ENCODE measurements at regions not wholly inside any gene's neighbourhood (a gene's known extent, or its start where the extent isn't known, plus 50 kb on each side); places are given as distances from the start of the nearest gene placed in this dataset.

DNA sequence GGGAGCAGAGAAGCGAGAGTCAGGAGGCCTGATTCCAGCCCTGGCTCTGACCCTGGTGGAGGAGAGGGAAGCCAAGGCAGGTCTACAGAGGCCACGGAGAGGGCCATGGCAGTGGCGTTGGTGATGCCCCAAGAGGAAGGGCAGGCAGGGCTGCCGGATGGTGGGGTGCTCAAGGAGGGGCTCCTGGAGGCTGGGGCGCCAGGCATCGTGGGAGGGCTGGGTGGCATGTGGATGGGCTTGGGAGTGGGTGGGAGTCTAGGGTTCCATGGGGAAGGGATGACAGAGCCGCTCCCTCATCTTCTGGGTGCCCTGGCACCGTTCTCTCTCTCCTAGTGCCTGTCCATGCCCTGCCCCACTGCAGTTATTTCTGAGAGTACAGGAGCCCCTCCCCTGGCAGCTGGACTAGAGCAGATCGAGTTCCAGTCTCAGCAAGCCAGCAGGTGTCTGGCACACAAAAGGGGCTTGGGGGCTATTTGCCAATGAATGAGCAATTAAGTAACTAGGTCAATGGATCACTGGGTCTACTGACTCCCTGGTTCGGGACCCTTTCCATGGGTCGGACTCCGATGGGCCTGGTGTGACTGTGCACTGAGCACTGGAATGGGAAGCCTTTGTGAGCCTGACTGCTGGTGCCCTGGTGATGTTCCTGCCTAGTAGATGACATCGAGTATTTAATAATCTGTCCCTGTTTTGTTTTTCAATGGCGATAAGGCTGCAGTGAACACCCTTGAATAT lies 570.0 kb downstream of the TBC1D22A start:
- Histone ChIP-seq H3K27me3 (peaks cover 0 to 39% (median 0%) of the 10 kb centered on the region in 3 donors), H3K9me3 (peaks cover 0 to 15% (median 0%) of the 10 kb centered on the region in 4 donors), H3K27ac (no peak overlapping the region), H3K4me3 (no peak overlapping the region), H3K4me1 (no peaks in the 10 kb centered on the region), H3K36me3 (no peaks in the 10 kb centered on the region)
- 86 to 90% (median 88%) methylated on average over 13 to 14 of the region's 14 CpGs for WGBS, 5 donors
- no peak for DNase-seq
- intact Hi-C loops (cut with DNase I; ENCODE audit: low total_unique reads): no loop called here
- TF ChIP-seq, protein P1, sequence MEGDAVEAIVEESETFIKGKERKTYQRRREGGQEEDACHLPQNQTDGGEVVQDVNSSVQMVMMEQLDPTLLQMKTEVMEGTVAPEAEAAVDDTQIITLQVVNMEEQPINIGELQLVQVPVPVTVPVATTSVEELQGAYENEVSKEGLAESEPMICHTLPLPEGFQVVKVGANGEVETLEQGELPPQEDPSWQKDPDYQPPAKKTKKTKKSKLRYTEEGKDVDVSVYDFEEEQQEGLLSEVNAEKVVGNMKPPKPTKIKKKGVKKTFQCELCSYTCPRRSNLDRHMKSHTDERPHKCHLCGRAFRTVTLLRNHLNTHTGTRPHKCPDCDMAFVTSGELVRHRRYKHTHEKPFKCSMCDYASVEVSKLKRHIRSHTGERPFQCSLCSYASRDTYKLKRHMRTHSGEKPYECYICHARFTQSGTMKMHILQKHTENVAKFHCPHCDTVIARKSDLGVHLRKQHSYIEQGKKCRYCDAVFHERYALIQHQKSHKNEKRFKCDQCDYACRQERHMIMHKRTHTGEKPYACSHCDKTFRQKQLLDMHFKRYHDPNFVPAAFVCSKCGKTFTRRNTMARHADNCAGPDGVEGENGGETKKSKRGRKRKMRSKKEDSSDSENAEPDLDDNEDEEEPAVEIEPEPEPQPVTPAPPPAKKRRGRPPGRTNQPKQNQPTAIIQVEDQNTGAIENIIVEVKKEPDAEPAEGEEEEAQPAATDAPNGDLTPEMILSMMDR (IDR thresholded peaks at IDR 0.05): no peak
- TF ChIP-seq EP300 (IDR thresholded peaks at IDR 0.05): no peak
- TF ChIP-seq POLR2AphosphoS5 (IDR thresholded peaks at IDR 0.05): no peak
- TF ChIP-seq POLR2A (IDR thresholded peaks at IDR 0.05): no peak

DNA sequence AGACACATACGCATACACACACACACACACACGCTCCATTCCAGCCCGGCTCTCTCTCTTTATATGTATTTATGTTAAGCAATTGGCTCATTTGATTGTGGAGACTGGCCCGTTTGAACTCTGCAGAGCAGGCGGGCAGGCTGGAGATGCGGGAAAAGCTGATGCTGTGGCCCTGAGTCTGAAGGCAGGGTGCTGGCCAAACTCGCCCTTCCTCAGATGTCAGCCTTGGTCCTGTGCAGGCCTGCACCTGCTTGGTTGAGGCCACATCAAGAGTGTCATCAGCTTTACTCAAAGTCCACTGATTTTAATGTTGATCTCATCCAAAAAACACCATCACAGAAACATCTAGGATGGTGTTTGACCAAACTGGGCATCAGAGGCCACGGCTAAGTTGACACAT lies 569.3 kb downstream of the TBC1D22A start:
- Histone ChIP-seq H3K27ac (no peak overlapping the region), H3K9me3 (peaks cover 0 to 15% (median 0%) of the 10 kb centered on the region in 4 donors), H3K4me3 (no peak overlapping the region), H3K36me3 (no peaks in the 10 kb centered on the region), H3K4me1 (no peaks in the 10 kb centered on the region), H3K27me3 (peaks cover 0 to 39% (median 0%) of the 10 kb centered on the region in 3 donors)
- 84 to 89% (median 88%) methylated on average over 8 of the region's 8 CpGs for WGBS, 5 donors
- TF ChIP-seq EP300 (IDR thresholded peaks at IDR 0.05) (no peak), POLR2AphosphoS5 (IDR thresholded peaks at IDR 0.05) (no peak), POLR2A (IDR thresholded peaks at IDR 0.05) (no peak)
- TF ChIP-seq, protein P1 (IDR thresholded peaks at IDR 0.05): no peak
- intact Hi-C loops (cut with DNase I; ENCODE audit: low total_unique reads): no loop called here
- DNase-seq: no peak

DNA sequence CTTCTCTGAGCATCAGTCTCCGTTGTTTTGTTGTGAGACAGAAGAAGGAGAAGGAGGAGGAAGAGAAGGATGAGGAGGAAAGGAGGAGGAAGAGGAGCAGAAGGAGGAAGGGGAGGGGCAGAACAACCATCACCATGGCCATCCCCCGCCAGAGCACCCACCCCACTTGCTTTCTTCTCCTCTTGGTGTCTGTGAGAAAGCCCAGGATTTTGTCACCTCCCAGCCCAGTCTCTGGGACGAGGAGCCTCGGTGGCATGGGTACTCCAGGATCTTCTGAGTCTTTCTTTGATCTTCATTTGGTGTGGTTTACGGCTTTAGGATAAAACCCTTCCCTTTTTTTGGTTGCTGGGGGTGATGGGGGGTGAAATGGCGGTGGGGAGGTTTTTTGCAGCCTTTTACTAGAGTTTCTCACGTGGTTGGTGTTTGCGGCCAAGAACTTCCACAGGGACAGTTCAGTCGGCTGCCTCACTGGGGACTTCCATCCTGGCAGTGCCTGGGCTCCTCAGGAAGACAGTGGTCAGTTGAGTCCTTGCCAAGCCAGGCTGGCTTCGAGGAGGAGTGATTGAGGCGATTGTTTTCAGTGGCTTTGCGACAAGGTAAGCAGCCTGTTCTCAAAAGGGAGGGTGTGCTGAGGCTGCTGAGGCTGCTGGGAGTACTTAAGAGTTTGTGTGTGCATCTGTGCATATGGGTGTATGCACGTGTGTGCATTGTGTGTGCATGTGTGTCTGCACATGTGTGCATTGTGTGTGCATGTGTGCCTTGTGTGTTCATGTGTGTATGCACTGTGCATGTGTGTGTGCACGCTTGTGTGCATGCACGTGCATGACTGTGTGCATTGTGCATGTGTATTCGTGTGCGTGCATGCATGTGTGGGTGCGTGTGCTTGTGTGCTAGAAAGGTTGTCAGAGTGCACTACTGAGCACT lies 567.5 kb downstream of the TBC1D22A start:
- DNase-seq: no peak
- no peak overlapping the region for H3K27ac ChIP-seq
- H3K9me3 ChIP-seq: peaks cover 0 to 15% (median 0%) of the 10 kb centered on the region in 4 donors
- no peaks in the 10 kb centered on the region for H3K36me3 ChIP-seq
- WGBS, 5 donors: 71 to 83% (median 78%) methylated on average over 18 of the region's 18 CpGs
- H3K27me3 ChIP-seq: peaks cover 0 to 46% (median 0%) of the 10 kb centered on the region in 3 donors
- TF ChIP-seq, protein P1 (IDR thresholded peaks at IDR 0.05): no peak
- TF ChIP-seq EP300 (IDR thresholded peaks at IDR 0.05): no peak
- no peak for TF ChIP-seq POLR2AphosphoS5 (IDR thresholded peaks at IDR 0.05)
- TF ChIP-seq POLR2A (IDR thresholded peaks at IDR 0.05): no peak
- H3K4me1 ChIP-seq: no peaks in the 10 kb centered on the region
- intact Hi-C loops (cut with DNase I; ENCODE audit: low total_unique reads): no loop called here
- no peak overlapping the region for H3K4me3 ChIP-seq

DNA sequence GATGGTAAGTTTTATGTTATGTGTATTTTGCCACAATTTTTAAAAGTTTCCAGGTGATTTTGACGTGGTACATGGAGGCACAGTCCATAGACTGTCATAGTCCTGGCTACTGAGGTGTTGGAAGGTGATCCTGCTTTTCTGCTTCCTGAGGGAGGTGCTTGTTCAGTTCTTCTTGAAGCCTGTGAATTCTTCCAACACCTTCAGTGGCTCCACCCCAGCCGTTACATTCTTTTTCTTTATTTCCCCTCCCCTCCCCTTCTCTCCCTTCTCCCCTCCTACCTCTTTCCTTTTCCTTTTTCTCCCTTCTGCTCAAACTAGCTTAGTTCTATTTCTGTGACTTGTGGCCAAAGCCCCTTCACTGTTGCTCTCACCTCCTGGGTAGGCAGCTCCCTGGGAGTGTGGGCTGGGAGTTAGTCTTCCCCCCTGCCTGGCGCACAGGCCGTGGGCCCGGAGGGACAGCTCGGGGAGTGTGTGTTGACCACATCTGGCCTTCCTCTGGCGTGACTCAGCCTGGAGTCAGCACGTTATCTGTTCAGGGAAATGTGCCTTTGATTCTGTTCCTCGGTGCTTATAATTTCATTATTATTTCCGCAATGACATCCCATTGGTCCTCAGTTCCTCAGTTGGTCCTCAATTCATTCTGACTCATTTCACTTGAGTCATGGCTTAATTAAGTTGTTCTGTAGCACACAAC lies 566.2 kb downstream of the TBC1D22A start:
- Histone ChIP-seq H3K4me3 (no peak overlapping the region), H3K4me1 (no peaks in the 10 kb centered on the region), H3K9me3 (peaks cover 0 to 9% (median 0%) of the 10 kb centered on the region in 4 donors), H3K27me3 (peaks cover 0 to 46% (median 0%) of the 10 kb centered on the region in 3 donors), H3K36me3 (no peaks in the 10 kb centered on the region), H3K27ac (no peak overlapping the region)
- 39 to 48% (median 46%) methylated on average over 10 of the region's 10 CpGs for WGBS, 5 donors
- intact Hi-C loops (cut with DNase I; ENCODE audit: low total_unique reads): no loop called here
- no peak for DNase-seq
- TF ChIP-seq, protein P1 (IDR thresholded peaks at IDR 0.05): no peak
- TF ChIP-seq POLR2A (IDR thresholded peaks at IDR 0.05) (no peak), EP300 (IDR thresholded peaks at IDR 0.05) (no peak), POLR2AphosphoS5 (IDR thresholded peaks at IDR 0.05) (no peak)
